GM06990 (cell line): ENCODE measurements at regions not wholly inside any gene's neighbourhood (a gene's known extent, or its start where the extent isn't known, plus 50 kb on each side); places are given as distances from the start of the nearest gene placed in this dataset.
"Not testable (repeated sequence)": the region's sequence is repeated elsewhere in the genome, so short reads cannot be mapped to it uniquely, and the experiment has no call there.

ENCODE experiments used
- DNase-seq: peaks from one replicate; pipeline ENCODE4 v3.0.0-alpha.2; 2011; ENCODE audit not compliant: insufficient read length; ENCODE audit errors: extremely low read depth
- H3K27me3 ChIP-seq: replicated peaks from 2 replicates; pipeline ENCODE4 v1.6.0; 2011; ENCODE audit warnings: low read length; ENCODE audit not compliant: control insufficient read depth, insufficient read depth
- H3K36me3 ChIP-seq: 2 replicates; pipeline ENCODE4 v1.5.1; 2011; ENCODE audit warnings: low read length; ENCODE audit not compliant: control insufficient read depth, insufficient read depth
- H3K4me3 ChIP-seq: replicated peaks from 2 replicates; pipeline ENCODE4 v1.5.1; 2011; ENCODE audit warnings: low read depth, mild to moderate bottlenecking, control low read depth, low read length
- TF ChIP-seq, protein P1 (sequence below): IDR thresholded peaks from 2 replicates; pipeline ENCODE4 v1.5.1; 2011; ENCODE audit warnings: low read length, control low read depth, mild to moderate bottlenecking, inconsistent platforms; ENCODE audit not compliant: insufficient read depth, poor library complexity, severe bottlenecking

DNA sequence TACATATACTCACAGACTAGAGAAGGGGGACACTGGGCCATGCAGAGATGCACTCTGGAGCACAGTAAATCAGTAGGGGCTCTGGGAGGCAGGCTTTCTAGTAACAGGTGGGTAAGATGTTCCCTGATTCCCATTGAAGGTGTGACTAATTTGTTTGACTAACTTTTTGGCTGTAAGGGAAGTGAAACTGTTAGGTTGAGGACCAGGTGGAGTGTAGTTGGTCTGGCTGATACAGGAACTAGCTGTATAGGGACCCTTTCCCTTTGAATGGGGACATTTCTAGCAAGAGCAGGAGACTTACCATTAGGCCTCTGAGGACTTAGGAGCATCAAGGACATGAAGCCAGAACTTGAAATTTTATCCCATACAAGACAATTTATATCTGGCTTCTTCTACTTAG lies 989.6 kb upstream of the COX7C start:
- no peaks in the 10 kb centered on the region for H3K27me3 ChIP-seq
- H3K36me3 ChIP-seq: no peaks in the 10 kb centered on the region
- TF ChIP-seq, protein P1, sequence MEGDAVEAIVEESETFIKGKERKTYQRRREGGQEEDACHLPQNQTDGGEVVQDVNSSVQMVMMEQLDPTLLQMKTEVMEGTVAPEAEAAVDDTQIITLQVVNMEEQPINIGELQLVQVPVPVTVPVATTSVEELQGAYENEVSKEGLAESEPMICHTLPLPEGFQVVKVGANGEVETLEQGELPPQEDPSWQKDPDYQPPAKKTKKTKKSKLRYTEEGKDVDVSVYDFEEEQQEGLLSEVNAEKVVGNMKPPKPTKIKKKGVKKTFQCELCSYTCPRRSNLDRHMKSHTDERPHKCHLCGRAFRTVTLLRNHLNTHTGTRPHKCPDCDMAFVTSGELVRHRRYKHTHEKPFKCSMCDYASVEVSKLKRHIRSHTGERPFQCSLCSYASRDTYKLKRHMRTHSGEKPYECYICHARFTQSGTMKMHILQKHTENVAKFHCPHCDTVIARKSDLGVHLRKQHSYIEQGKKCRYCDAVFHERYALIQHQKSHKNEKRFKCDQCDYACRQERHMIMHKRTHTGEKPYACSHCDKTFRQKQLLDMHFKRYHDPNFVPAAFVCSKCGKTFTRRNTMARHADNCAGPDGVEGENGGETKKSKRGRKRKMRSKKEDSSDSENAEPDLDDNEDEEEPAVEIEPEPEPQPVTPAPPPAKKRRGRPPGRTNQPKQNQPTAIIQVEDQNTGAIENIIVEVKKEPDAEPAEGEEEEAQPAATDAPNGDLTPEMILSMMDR: no peak
- no peak for DNase-seq
- no peak overlapping the region for H3K4me3 ChIP-seq

DNA sequence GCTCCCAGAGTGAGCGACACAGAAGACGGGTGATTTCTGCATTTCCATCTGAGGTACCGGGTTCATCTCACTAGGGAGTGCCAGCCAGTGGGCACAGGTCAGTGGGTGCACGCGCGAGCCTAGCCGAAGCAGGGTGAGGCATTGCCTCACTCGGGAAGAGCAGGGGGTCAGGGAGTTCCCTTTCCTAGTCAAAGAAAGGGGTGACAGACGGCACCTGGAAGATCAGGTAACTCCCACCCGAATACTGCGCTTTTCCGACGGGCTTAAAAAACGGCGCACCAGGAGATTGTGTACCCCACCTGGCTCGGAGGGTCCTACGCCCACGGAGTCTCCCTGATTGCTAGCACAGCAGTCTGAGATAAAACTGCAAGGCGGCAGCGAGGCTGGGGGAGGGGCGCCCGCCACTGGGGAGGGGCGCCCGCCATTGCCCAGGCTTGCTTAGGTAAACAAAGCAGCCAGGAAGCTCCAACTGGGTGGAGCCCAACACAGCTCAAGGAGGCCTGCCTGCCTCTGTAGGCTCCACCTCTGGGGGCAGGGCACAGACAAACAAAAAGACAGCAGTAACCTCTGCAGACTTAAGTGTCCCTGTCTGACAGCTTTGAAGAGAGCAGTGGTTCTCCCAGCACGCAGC lies 979.1 kb upstream of the COX7C start:
- DNase-seq, H3K36me3 ChIP-seq, H3K27me3 ChIP-seq, H3K4me3 ChIP-seq: not testable (repeated sequence)

DNA sequence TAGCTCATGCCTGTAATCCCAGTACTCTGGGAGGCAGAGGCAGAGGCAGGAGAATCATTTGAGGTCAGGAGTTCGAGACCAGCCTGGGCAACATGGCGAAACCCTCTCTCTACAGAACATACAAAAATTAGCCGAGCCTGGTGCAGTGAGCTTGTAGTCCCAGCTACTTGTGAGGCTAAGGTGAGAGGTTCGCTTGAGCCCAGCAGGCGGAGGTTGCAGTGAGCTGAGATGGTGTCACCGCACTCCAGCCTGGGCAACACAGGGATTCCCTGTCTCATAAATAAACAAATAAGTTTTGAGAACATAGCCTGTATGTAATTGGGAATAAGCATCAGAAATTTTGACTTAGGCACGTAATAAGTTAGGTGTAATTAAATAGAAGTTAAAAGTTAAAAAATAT lies 971.7 kb upstream of the COX7C start:
- TF ChIP-seq, protein P1: no peak
- DNase-seq: no peak
- Histone ChIP-seq H3K4me3 (no peak overlapping the region), H3K36me3 (no peaks in the 10 kb centered on the region), H3K27me3 (no peaks in the 10 kb centered on the region)

DNA sequence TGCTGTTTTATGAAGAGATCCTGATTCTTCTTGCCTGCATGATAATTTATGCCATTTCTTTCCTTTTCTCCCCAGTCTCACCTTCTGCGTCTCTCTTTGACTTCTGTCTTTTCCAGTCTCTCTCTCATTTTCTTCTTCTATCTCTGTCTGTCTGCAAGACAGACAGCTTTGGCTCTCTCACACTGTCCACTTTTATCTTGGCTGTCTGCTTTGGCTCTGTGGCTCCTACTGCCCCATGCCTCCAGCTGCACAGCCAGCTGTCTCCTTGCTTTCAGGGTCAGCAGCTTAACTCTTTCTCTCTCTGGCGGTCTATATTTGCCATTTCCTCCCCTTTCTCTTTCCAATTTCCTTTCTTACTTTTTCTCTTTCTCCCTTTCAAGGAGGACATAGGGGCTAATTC lies 971.1 kb upstream of the COX7C start:
- no peak overlapping the region for H3K4me3 ChIP-seq
- H3K36me3 ChIP-seq: no peaks in the 10 kb centered on the region
- TF ChIP-seq, protein P1: no peak
- no peak for DNase-seq
- no peaks in the 10 kb centered on the region for H3K27me3 ChIP-seq

DNA sequence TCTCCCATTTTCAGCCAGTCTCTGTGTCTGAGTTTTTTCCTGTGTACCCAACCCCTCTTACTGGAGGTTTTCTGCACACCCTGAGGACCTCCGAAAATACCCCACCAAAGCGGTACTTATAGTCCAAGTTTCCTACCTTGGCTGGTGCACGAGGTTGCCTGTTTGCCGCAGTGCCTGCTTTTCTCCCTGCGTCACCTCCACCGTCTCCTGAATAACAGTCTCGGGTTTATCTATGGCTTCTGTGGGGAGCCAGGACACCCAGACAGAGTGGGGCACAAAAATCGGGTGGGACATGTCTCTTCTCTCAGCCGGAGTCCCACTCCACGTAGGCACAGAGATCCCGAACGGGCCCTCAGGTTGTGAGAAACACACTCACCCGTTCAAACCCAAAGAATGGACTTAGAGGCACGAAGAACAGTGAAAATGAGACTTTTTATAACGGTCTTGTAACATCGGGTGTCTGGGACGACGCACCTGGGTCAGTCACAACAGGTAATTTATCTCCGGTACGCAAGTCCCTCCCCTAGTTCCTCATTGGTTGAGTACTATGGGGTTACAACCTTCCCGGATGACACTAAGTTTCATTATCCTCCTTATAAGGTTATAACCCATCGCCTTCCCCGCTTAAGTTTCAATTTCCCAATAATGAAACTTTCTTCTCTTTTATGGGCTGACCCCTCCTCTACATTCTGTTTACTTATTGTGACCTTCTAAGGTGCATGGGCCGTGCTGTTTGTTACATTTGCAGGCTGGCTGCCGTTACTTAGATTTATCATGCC lies 970.2 kb upstream of the COX7C start:
- Histone ChIP-seq H3K36me3 (no peaks in the 10 kb centered on the region), H3K27me3 (no peaks in the 10 kb centered on the region), H3K4me3 (no peak overlapping the region)
- no peak for DNase-seq
- TF ChIP-seq, protein P1: no peak

DNA sequence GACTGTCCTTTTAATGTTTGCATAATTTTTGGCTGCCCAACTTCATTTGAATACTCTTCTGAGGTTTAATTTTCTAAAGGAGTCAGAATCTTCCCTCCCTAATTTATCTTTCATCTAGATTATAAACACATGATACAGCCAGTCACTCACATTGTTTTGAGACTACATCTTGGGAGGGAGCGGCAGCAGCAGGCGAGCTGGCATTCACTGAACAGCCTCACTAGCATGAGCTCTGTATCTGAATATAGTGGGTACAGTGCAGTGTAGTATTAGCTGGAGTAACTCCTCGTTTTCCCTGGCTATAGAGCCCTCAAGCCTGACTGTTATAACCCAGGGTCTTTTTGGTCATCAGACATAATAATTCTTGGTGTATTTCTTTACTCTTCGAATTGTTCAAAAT lies 969.2 kb upstream of the COX7C start:
- H3K4me3 ChIP-seq: no peak overlapping the region
- no peaks in the 10 kb centered on the region for H3K27me3 ChIP-seq
- no peaks in the 10 kb centered on the region for H3K36me3 ChIP-seq
- DNase-seq: no peak
- TF ChIP-seq, protein P1: no peak
